ENCODE measurements at regions not wholly inside any gene's neighbourhood (a gene's known extent, or its start where the extent isn't known, plus 50 kb on each side); places are given as distances from the start of the nearest gene placed in this dataset.

- no peak overlapping the region for H3K4me3 Mint-ChIP-seq
These were observed 304.1 kb upstream of the TENM4 start for GRCh38 chr11:79744941-79745340.

GRCh38 chr11:79742176-79742575 is 301.3 kb upstream of the TENM4 start:
- ChIA-PET POLR2A (no interaction called here), CTCF (no interaction called here)
- Mint-ChIP-seq H3K4me3 (no peak overlapping the region), H3K9me3 (no peaks in the 10 kb centered on the region), H3K27me3 (no peaks in the 10 kb centered on the region), H3K36me3 (ENCODE audit: low read depth) (no peaks in the 10 kb centered on the region), H3K27ac (no peak overlapping the region), H3K4me1 (no peaks in the 10 kb centered on the region)
- no peak for DNase-seq

More at GRCh38 chr11:79744941-79745340, 304.1 kb upstream of the TENM4 start:
- ChIA-PET POLR2A (no interaction called here), CTCF (no interaction called here)
- H3K27ac Mint-ChIP-seq, result no peak overlapping the region
- no peaks in the 10 kb centered on the region for H3K9me3 Mint-ChIP-seq
- no peaks in the 10 kb centered on the region for H3K27me3 Mint-ChIP-seq
- H3K36me3 Mint-ChIP-seq (ENCODE audit: low read depth), result no peaks in the 10 kb centered on the region
- no peak for DNase-seq
- no peaks in the 10 kb centered on the region for H3K4me1 Mint-ChIP-seq

DNA sequence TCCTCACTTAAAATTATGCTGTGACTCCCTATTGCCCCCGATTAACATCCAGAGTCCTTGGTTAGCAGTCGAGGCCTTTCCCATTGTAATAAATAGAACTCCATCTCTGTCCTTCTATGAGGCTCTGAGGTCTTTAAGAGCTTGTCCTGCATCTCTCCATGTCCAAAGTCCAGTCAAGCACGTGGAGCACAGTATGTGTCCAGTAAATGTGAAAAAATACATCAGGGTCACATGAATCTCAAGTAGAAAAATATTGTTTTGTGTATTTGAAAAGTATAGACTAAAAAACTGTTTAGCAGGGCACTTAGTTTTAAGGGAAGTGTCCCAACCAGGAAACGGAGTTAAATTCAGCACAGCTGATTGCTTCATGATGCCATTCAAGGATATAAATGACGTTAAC is 298.8 kb upstream of the TENM4 start:
- CTCF ChIA-PET, result no interaction called here
- Mint-ChIP-seq H3K36me3 (ENCODE audit: low read depth) (no peaks in the 10 kb centered on the region), H3K4me1 (no peaks in the 10 kb centered on the region), H3K27me3 (no peaks in the 10 kb centered on the region), H3K27ac (no peak overlapping the region), H3K9me3 (no peaks in the 10 kb centered on the region), H3K4me3 (no peak overlapping the region)
- no peak for DNase-seq
- POLR2A ChIA-PET, result no interaction called here

DNA sequence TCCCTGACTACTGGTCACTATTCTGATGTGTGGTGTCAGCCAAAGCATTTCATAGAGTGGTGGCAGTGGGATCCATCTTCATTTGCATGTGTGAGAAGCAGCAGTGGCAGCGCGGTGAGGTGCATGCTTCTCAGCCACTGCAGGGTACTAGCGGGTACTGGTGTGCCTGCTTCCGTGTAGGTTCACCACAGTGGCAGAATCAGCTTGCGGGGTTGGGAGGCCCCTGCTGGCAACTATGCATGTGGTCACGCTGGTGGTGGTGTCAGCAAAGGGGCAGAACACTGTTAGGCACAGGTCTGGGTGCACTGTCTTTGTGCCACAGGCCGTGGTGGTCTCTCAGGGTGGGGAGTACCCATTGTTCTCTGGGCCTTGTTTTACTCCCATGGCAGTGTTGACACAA is 286.4 kb upstream of the TENM4 start:
- Mint-ChIP-seq H3K27ac (no peak overlapping the region), H3K4me3 (no peak overlapping the region), H3K36me3 (ENCODE audit: low read depth) (no peaks in the 10 kb centered on the region), H3K9me3 (peaks cover 2% of the 10 kb centered on the region), H3K4me1 (no peaks in the 10 kb centered on the region), H3K27me3 (no peaks in the 10 kb centered on the region)
- no peak for DNase-seq
- CTCF ChIA-PET, result no interaction called here
- POLR2A ChIA-PET, result no interaction called here

DNA sequence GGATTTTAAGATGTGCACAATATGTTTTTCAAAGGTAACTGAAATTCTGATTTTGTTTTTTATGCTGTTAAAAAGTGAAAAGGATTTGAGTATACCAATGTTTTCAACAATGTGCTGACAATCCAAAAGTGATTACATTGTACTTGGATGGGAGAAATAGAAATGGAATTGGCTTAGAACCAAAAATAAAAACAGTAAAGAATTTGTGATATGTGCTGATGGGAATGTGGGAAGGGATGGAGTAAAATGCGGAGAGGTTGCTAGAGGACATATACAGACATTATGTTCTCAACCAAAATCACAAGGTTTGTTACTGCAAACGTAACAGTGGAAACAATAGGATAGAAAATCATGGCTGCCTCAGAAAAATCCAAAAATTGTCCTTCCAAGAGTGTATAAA is 279.3 kb upstream of the TENM4 start:
- Mint-ChIP-seq H3K27ac (no peak overlapping the region), H3K36me3 (ENCODE audit: low read depth) (no peaks in the 10 kb centered on the region), H3K4me3 (no peak overlapping the region), H3K9me3 (peaks cover 2% of the 10 kb centered on the region), H3K4me1 (no peaks in the 10 kb centered on the region), H3K27me3 (no peaks in the 10 kb centered on the region)
- DNase-seq, result no peak
- POLR2A ChIA-PET, result no interaction called here
- CTCF ChIA-PET, result no interaction called here

- Mint-ChIP-seq H3K4me3 (no peak overlapping the region), H3K4me1 (no peaks in the 10 kb centered on the region)
- CTCF ChIA-PET, result no interaction called here
These were observed 267.6 kb upstream of the TENM4 start for GRCh38 chr11:79708319-79708932.

GRCh38 chr11:79705648-79706047 is 264.8 kb upstream of the TENM4 start:
- POLR2A ChIA-PET, result no interaction called here
- Mint-ChIP-seq H3K27me3 (no peaks in the 10 kb centered on the region), H3K9me3 (peaks cover 18% of the 10 kb centered on the region), H3K27ac (no peak overlapping the region), H3K4me3 (no peak overlapping the region), H3K4me1 (no peaks in the 10 kb centered on the region), H3K36me3 (ENCODE audit: low read depth) (no peaks in the 10 kb centered on the region)
- no peak for DNase-seq
- CTCF ChIA-PET, result no interaction called here

More at GRCh38 chr11:79708319-79708932, 267.6 kb upstream of the TENM4 start:
- POLR2A ChIA-PET, result no interaction called here
- DNase-seq, result no peak
- Mint-ChIP-seq H3K36me3 (ENCODE audit: low read depth) (no peaks in the 10 kb centered on the region), H3K27ac (no peak overlapping the region), H3K9me3 (peaks cover 11% of the 10 kb centered on the region), H3K27me3 (no peaks in the 10 kb centered on the region)

DNA sequence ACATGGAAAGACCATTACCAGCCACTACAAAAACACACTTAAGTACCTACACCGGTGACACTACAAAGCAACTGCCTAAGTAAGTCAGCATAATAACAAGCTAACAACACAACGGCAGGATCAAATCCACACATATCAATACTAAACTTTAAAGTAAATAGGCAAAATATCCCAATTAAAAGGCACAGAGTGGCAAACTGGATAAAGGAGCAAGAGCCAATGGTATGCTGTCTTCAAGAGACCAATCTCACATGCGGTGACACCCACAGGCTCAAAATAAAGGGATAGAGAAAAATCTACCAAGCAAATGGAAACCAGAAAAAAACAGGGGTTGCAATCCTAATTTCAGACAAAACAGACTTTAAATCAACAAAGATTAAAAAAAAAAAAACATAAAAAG is 261.5 kb upstream of the TENM4 start:
- POLR2A ChIA-PET, result no interaction called here
- CTCF ChIA-PET, result no interaction called here
- Mint-ChIP-seq H3K27me3 (no peaks in the 10 kb centered on the region), H3K4me3 (no peak overlapping the region), H3K4me1 (no peaks in the 10 kb centered on the region), H3K27ac (no peak overlapping the region), H3K9me3 (peaks cover 18% of the 10 kb centered on the region), H3K36me3 (ENCODE audit: low read depth) (no peaks in the 10 kb centered on the region)
- DNase-seq, result no peak

DNA sequence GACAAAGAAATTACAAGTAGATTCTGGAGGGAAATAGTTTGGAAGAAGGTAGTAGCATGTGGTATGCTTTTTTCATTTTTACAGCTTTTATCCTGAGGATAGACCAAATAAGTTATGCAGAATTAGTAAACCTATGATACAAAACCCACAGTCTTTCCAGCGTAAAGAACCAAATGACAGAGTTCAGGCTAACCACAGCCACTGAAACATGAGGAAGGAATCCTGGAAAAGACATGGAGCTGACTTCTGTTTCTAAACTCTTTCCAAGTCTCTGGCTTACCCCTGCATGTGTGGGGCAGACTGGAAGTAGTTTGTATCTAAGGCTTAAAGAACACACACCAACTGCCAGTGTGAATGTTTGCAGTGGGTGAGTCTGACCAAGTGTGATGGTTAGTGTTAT is 258.4 kb upstream of the TENM4 start:
- no peaks in the 10 kb centered on the region for H3K36me3 Mint-ChIP-seq (ENCODE audit: low read depth)
- H3K4me3 Mint-ChIP-seq, result no peak overlapping the region
- no peaks in the 10 kb centered on the region for H3K4me1 Mint-ChIP-seq
- no peak overlapping the region for H3K27ac Mint-ChIP-seq
- ChIA-PET CTCF (no interaction called here), POLR2A (no interaction called here)
- H3K27me3 Mint-ChIP-seq, result no peaks in the 10 kb centered on the region
- H3K9me3 Mint-ChIP-seq, result peaks cover 18% of the 10 kb centered on the region
- no peak for DNase-seq

- peaks cover 15% of the 10 kb centered on the region for H3K9me3 Mint-ChIP-seq
- no peak overlapping the region for H3K27ac Mint-ChIP-seq
- H3K4me1 Mint-ChIP-seq, result no peaks in the 10 kb centered on the region
- H3K4me3 Mint-ChIP-seq, result no peak overlapping the region
- ChIA-PET POLR2A (no interaction called here), CTCF (no interaction called here)
- DNase-seq, result no peak
- H3K27me3 Mint-ChIP-seq, result no peaks in the 10 kb centered on the region
- H3K36me3 Mint-ChIP-seq (ENCODE audit: low read depth), result no peaks in the 10 kb centered on the region
These were observed 257.1 kb upstream of the TENM4 start for GRCh38 chr11:79697905-79698304.

DNA sequence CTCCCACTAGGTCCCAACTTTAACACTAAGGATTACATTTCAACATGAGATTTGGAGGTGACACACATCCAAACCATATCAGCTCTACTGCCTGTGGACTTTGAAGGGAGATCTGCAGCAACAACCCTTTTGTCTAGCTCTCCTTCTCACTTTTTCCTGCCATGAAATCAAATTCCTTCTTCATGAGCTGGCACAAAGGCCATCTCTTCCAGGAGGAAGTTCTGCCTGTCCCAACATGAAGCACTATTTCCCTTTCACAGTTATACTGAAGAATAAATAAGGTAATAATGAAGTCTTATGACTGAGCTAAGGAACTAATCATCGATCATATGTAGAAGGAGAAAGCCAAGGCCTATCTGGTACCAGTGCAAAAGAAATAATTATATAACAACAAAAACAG is 253.5 kb upstream of the TENM4 start:
- Mint-ChIP-seq H3K27me3 (no peaks in the 10 kb centered on the region), H3K4me1 (no peaks in the 10 kb centered on the region), H3K27ac (no peak overlapping the region), H3K9me3 (no peaks in the 10 kb centered on the region), H3K4me3 (no peak overlapping the region), H3K36me3 (ENCODE audit: low read depth) (no peaks in the 10 kb centered on the region)
- ChIA-PET CTCF (no interaction called here), POLR2A (no interaction called here)
- DNase-seq, result no peak

- POLR2A ChIA-PET, result no interaction called here
- H3K4me1 Mint-ChIP-seq, result no peaks in the 10 kb centered on the region
- no peak for DNase-seq
- no peak overlapping the region for H3K27ac Mint-ChIP-seq
- no peaks in the 10 kb centered on the region for H3K36me3 Mint-ChIP-seq (ENCODE audit: low read depth)
- CTCF ChIA-PET, result no interaction called here
- H3K4me3 Mint-ChIP-seq, result no peak overlapping the region
- H3K9me3 Mint-ChIP-seq, result no peaks in the 10 kb centered on the region
- no peaks in the 10 kb centered on the region for H3K27me3 Mint-ChIP-seq
These were observed 250.6 kb upstream of the TENM4 start for GRCh38 chr11:79691445-79691844.

GRCh38 chr11:79686703-79687419 is 246.0 kb upstream of the TENM4 start:
- no peak for DNase-seq
- Mint-ChIP-seq H3K27me3 (no peaks in the 10 kb centered on the region), H3K4me1 (no peaks in the 10 kb centered on the region), H3K4me3 (no peak overlapping the region), H3K36me3 (ENCODE audit: low read depth) (no peaks in the 10 kb centered on the region), H3K27ac (no peak overlapping the region), H3K9me3 (no peaks in the 10 kb centered on the region)
- CTCF ChIA-PET, result no interaction called here
- POLR2A ChIA-PET, result no interaction called here

- Mint-ChIP-seq H3K27me3 (no peaks in the 10 kb centered on the region), H3K4me1 (no peaks in the 10 kb centered on the region), H3K4me3 (no peak overlapping the region), H3K9me3 (peaks cover 2% of the 10 kb centered on the region), H3K36me3 (ENCODE audit: low read depth) (no peaks in the 10 kb centered on the region), H3K27ac (no peak overlapping the region)
- POLR2A ChIA-PET, result no interaction called here
- CTCF ChIA-PET, result no interaction called here
- no peak for DNase-seq
These were observed 243.1 kb upstream of the TENM4 start for GRCh38 chr11:79683930-79684329.

All from activated CD4-positive, alpha-beta T cell treated with anti-CD3 and anti-CD28 coated beads, Interleukin-2, amount 10 ng/mL, durations not matched to agents 7 days and 5 days (primary cell).